ENCODE measurements at regions not wholly inside any gene's neighbourhood (a gene's known extent, or its start where the extent isn't known, plus 50 kb on each side); places are given as distances from the start of the nearest gene placed in this dataset.
A peak's percentile ranks its signal among the peaks of the same experiment; 100 is the strongest.

DNA sequence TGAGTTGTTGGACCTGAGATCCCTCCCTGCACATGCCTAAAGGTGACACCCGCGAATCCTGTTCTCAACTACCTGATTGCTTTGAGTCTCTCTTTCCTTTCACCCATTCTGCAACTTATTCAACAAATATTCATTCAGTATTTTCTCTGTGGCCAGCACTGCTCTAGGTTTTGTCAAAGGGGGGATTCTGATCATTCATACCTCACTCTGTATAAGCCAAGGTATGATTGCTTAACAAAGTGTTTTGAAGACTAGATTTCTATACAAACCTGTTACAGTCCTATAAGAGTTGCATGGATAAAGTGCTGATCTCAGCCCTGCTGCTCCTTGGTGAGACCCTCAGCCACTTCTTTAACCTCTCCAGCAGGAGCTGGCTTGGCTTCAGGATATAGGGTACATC lies 409.7 kb downstream of the KCNRG start:
- Histone ChIP-seq H4K8ac (replicated peaks; ENCODE audit: insufficient read length, low read depth, low read length) (no peak overlapping the region), H4K20me1 (ENCODE audit: control insufficient read depth, insufficient read depth, insufficient read length) (no peaks in the 10 kb centered on the region), H2BK20ac (ENCODE audit: low read depth, low read length, poor library complexity, severe bottlenecking) (no peak overlapping the region), H2BK15ac (ENCODE audit: low read depth, low read length) (no peak overlapping the region), H3T11ph (ENCODE audit: low read length) (no peak overlapping the region), H3K9me3 (ENCODE audit: control insufficient read depth, low read depth, low read length) (no peaks in the 10 kb centered on the region), H2BK5ac (ENCODE audit: insufficient read length, low read length) (no peak overlapping the region), H2BK12ac (ENCODE audit: insufficient read length, low read depth, low read length) (no peak overlapping the region), H3K4me1 (ENCODE audit: insufficient read depth, low read length) (peaks cover 3% of the 10 kb centered on the region), H3K23me2 (ENCODE audit: insufficient read length, low read depth, low read length, poor library complexity, severe bottlenecking) (no peaks in the 10 kb centered on the region), H3K56ac (ENCODE audit: insufficient read length, low read depth, low read length) (no peak overlapping the region), H4K91ac (ENCODE audit: insufficient read length, low read depth, low read length) (no peak overlapping the region), H3K79me1 (ENCODE audit: insufficient read depth, low read depth, low read length, poor library complexity, severe bottlenecking) (no peaks in the 10 kb centered on the region), H3K18ac (ENCODE audit: insufficient read length, low read depth, low read length) (no peak overlapping the region), H4K5ac (ENCODE audit: insufficient read length, low read depth, low read length) (no peak overlapping the region), H3K79me2 (ENCODE audit: insufficient read depth, low read length) (no peaks in the 10 kb centered on the region), H2AK5ac (ENCODE audit: insufficient read length, low read length) (no peak overlapping the region), H3K9ac (ENCODE audit: extremely low read depth, insufficient read length, low read length) (no peak overlapping the region), H3K4me2 (ENCODE audit: insufficient read depth, insufficient read length, low read length) (no peak overlapping the region), H3K14ac (ENCODE audit: insufficient read depth, low read length) (no peak overlapping the region), H3K27me3 (ENCODE audit: insufficient read depth, low read length) (no peaks in the 10 kb centered on the region), H2AFZ (ENCODE audit: low read length) (no peak overlapping the region), H3K4ac (ENCODE audit: low read depth, low read length) (no peak overlapping the region), H3K23ac (ENCODE audit: insufficient read length, low read depth, low read length) (no peak overlapping the region), H3K27ac (ENCODE audit: insufficient read length, low read depth, low read length) (no peak overlapping the region), H2BK120ac (ENCODE audit: low read depth, low read length, poor library complexity, severe bottlenecking) (no peak overlapping the region)
- Mint-ChIP-seq H3K27me3 (ENCODE audit: low read depth) (no peaks in the 10 kb centered on the region), H3K36me3 (ENCODE audit: insufficient read depth in 1 of 3, low read depth in 3 of 3) (peaks cover 0 to 7% (median 4%) of the 10 kb centered on the region in 3 experiments; a peak in 3 of 7 replicates), H3K9me3 (no peaks in the 10 kb centered on the region), H3K27ac (peak overlapping the region in 1 of 3 experiments; percentile 48; a peak in 1 of 7 replicates), H3K4me1 (peaks cover 14 to 16% of the 10 kb centered on the region in 2 experiments), H3K4me3 (no peak overlapping the region)
- DNase-seq = no peak
- WGBS (ENCODE audit: extremely low coverage, insufficient read length, low lambda C conversion rate) = no CpG with 5 or more reads among the region's 2 CpGs
- TF ChIP-seq, protein P1, sequence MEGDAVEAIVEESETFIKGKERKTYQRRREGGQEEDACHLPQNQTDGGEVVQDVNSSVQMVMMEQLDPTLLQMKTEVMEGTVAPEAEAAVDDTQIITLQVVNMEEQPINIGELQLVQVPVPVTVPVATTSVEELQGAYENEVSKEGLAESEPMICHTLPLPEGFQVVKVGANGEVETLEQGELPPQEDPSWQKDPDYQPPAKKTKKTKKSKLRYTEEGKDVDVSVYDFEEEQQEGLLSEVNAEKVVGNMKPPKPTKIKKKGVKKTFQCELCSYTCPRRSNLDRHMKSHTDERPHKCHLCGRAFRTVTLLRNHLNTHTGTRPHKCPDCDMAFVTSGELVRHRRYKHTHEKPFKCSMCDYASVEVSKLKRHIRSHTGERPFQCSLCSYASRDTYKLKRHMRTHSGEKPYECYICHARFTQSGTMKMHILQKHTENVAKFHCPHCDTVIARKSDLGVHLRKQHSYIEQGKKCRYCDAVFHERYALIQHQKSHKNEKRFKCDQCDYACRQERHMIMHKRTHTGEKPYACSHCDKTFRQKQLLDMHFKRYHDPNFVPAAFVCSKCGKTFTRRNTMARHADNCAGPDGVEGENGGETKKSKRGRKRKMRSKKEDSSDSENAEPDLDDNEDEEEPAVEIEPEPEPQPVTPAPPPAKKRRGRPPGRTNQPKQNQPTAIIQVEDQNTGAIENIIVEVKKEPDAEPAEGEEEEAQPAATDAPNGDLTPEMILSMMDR (conservative IDR thresholded peaks at IDR 0.05) = no peak

All from H9 (cell line).